ENCODE measurements at regions not wholly inside any gene's neighbourhood (a gene's known extent, or its start where the extent isn't known, plus 50 kb on each side); places are given as distances from the start of the nearest gene placed in this dataset.

DNA sequence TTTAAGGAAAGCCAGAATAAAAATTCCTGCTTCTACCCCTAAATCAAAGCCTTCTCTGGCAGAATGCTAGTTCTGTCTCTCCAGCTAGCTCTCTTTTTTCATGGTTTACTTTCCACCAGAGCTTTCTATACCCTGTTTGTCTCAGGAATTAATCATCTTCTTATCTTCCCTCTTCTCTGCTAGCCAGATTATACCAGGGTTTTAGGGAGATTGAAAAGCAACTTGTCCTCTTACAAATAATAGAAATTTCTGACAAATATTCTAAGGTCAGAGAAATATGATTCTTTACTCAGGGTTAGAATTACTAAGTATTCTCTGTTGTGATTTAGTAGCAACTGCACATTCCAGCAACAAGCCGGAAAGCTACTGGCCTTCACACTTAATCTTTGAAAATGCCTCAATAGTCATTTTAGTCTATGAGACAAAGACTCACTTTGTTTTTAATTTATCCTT, 166.4 kb downstream of the TANC2 start:
- in situ Hi-C loops (cut with HindIII; ENCODE audit: low sequenced_read_pairs): no loop called here

DNA sequence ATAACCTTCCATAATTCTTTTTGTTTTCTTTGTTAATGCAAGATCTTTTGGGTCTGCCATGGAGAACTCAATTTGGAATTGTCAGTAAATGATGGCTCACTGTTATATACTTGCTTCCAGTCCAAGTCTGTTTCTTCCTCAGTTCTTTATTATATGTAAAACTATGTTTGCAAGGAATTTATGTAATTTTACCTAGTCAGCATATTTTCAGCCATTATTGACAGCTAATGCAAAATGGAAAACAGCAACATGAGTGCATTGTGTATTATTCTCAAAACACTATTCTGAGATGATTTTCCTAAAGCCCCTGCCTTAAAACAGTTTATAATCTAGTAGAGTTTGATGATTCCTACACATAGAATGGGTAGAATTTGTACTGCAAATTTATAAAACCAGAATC, 167.5 kb downstream of the TANC2 start:
- DNase-seq (ENCODE audit: low read depth, low spot score): no peak
- H3K4me3 ChIP-seq (ENCODE audit: low read depth, low read length): no peak overlapping the region
- TF ChIP-seq, protein P1, sequence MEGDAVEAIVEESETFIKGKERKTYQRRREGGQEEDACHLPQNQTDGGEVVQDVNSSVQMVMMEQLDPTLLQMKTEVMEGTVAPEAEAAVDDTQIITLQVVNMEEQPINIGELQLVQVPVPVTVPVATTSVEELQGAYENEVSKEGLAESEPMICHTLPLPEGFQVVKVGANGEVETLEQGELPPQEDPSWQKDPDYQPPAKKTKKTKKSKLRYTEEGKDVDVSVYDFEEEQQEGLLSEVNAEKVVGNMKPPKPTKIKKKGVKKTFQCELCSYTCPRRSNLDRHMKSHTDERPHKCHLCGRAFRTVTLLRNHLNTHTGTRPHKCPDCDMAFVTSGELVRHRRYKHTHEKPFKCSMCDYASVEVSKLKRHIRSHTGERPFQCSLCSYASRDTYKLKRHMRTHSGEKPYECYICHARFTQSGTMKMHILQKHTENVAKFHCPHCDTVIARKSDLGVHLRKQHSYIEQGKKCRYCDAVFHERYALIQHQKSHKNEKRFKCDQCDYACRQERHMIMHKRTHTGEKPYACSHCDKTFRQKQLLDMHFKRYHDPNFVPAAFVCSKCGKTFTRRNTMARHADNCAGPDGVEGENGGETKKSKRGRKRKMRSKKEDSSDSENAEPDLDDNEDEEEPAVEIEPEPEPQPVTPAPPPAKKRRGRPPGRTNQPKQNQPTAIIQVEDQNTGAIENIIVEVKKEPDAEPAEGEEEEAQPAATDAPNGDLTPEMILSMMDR (IDR thresholded peaks at IDR 0.05; ENCODE audit: low read depth, low read length): no peak
- in situ Hi-C loops (cut with HindIII; ENCODE audit: low sequenced_read_pairs): no loop called here

More for the DNA sequence above, 166.4 kb downstream of the TANC2 start:
- TF ChIP-seq, protein P1 (IDR thresholded peaks at IDR 0.05; ENCODE audit: low read depth, low read length): no peak
- DNase-seq (ENCODE audit: low read depth, low spot score): no peak
- no peak overlapping the region for H3K4me3 ChIP-seq (ENCODE audit: low read depth, low read length)

DNA sequence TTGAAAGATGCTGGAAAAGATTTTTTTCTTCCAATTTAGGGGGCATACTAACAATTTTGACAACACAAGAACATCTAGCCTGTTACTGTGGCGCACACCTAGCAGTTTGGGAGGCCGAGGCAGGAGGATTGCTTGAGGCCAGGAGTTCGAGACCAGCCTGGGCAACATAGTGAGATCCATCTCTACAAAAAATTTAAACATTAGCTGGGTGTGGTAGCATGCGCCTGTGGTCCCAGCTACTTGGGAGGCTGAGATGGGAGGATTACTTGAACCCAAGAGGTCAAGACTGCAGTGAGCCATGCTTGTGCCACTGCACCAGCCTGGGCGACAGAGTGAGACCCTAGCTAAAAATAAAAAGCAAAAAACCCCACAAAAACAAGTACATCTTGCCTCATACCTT, 168.8 kb downstream of the TANC2 start:
- no peak for DNase-seq (ENCODE audit: low read depth, low spot score)
- TF ChIP-seq, protein P1 (IDR thresholded peaks at IDR 0.05; ENCODE audit: low read depth, low read length): no peak
- no peak overlapping the region for H3K4me3 ChIP-seq (ENCODE audit: low read depth, low read length)
- in situ Hi-C loops (cut with HindIII; ENCODE audit: low sequenced_read_pairs): no loop called here

DNA sequence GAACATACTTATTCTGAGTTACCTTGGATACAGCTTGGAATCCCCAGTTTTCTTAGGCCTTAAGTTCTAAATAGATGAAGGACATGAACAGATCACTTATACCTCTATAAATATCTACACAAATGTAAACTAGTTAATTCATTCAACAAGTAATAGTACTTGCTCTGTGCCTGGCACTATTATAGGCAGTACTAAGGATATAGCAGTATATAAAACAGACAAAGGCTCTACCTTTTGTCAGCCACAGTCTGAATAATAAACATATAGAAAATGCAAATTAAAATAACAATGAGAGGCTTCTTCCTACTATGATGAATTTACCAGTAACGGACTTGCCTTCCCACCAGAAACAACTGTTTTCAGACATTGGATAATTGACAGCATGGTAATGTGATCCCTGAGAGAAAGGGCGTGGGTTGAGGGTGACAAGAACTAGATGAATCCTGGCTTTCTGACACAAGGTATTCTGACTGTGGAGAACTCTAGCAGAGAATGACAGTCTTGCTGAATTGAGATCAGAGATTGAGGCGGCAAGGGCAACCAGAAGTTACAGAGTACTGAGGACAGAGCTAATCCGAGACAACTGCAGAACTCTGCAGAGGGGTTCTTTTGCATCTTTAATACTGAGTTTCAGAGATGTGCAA, 170.5 kb downstream of the TANC2 start:
- DNase-seq (ENCODE audit: low read depth, low spot score): no peak

DNA sequence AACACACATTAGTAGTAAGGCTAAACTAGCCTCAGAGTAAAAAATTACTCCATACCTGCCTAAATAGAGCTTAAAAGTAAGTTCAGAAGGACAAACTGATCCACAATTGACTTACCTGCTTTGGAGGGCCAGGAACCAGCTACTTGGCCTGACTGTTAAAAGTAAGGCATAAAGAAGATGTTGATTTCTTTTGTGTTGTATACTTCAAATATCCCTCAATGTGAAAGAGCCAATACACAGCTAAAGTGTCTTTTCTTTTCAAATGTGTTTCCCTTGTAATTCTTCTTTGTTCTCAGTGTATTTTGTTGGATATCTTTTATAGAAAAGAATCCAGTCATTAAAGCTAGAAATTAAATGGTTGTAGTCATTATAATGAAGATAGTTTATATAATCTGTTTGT, 171.1 kb downstream of the TANC2 start:
- TF ChIP-seq, protein P1 (IDR thresholded peaks at IDR 0.05; ENCODE audit: low read depth, low read length): no peak
- in situ Hi-C loops (cut with HindIII; ENCODE audit: low sequenced_read_pairs): no loop called here
- DNase-seq (ENCODE audit: low read depth, low spot score): no peak
- H3K4me3 ChIP-seq (ENCODE audit: low read depth, low read length): no peak overlapping the region

More for the DNA sequence above, 170.5 kb downstream of the TANC2 start:
- in situ Hi-C loops (cut with HindIII; ENCODE audit: low sequenced_read_pairs): no loop called here
- no peak overlapping the region for H3K4me3 ChIP-seq (ENCODE audit: low read depth, low read length)
- TF ChIP-seq, protein P1 (IDR thresholded peaks at IDR 0.05; ENCODE audit: low read depth, low read length): no peak

DNA sequence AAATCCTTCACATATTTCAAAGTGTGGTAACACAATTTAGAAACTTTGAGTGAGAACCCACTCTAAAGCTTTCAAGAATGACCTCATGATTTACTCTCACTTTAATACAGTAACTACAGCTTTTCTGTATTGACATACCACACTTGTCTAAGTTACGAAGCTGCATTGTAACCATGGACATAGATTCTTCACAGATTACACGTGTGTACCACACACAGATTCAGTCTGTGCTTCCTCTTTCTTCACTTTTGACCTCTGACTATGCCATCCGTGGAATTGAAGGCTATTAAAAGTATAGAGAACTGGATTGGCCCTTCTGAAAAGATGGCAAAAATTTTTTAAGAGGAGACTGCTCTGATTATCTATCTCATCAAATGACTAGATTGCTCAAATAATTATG, 172.7 kb downstream of the TANC2 start:
- DNase-seq (ENCODE audit: low read depth, low spot score): peak; percentile 16
- in situ Hi-C loops (cut with HindIII; ENCODE audit: low sequenced_read_pairs): no loop called here
- no peak overlapping the region for H3K4me3 ChIP-seq (ENCODE audit: low read depth, low read length)
- TF ChIP-seq, protein P1 (IDR thresholded peaks at IDR 0.05; ENCODE audit: low read depth, low read length): no peak

Measured in astrocyte of the spinal cord (primary cell).